Testis (tissue), 2 donors: ENCODE measurements at regions not wholly inside any gene's neighbourhood (a gene's known extent, or its start where the extent isn't known, plus 50 kb on each side); places are given as distances from the start of the nearest gene placed in this dataset.
A peak's percentile ranks its signal among the peaks of the same experiment; 100 is the strongest.

Experiments used
- DNase-seq: peaks from one replicate; pipeline ENCODE4 v3.0.0-alpha.2; 2019
- H3K27ac ChIP-seq, 2 donors: fragments of 200-600 bp; sonication (generic); one replicate each; pipeline ENCODE4 v1.5.1; 2019
- H3K27me3 ChIP-seq: fragments of 200-600 bp; sonication (generic); one replicate; pipeline ENCODE4 v1.5.1; 2019
- H3K36me3 ChIP-seq: fragments of 200-600 bp; sonication (generic); one replicate; pipeline ENCODE4 v1.5.1; 2017; ENCODE audit warnings: low read depth; ENCODE audit errors: missing control alignments
- H3K4me1 ChIP-seq: fragments of 200-600 bp; sonication (generic); one replicate; pipeline ENCODE4 v1.5.1; 2019
- H3K4me3 ChIP-seq, 2 donors: fragments of 200-600 bp; sonication (generic); one replicate each; pipeline ENCODE4 v1.5.1; 2017 to 2019
- H3K9me3 ChIP-seq: fragments of 200-600 bp; sonication (generic); one replicate; pipeline ENCODE4 v1.5.1; 2017
- POLR2A ChIP-seq: fragments of 450-650 bp; IDR thresholded peaks from one replicate; pipeline ENCODE4 v1.6.1; 2017; ENCODE audit warnings: antibody characterized with exemption, mild to moderate bottlenecking, moderate library complexity
- WGBS, 2 donors: methylation state at CpG; one replicate each; pipeline ENCODE4 v1.1.5; 2018; 5-methylcytosine and 5-hydroxymethylcytosine counted together
- intact Hi-C: fragments of 100-400 bp; cut with DNase I; formaldehyde crosslinking; loops from one replicate; pipeline ENCODE4 v1.15.1; 2023; ENCODE audit warnings: low total_unique reads
- TF ChIP-seq, protein P1 (sequence below), 3 experiments: fragments of 450-650 bp in 2 of 3; fragments of 200-600 bp in 1 of 3; sonication (generic) in 1 of 3; IDR thresholded peaks; one replicate each; pipeline ENCODE4 v1.5.1; 2016 to 2019; ENCODE audit warnings: antibody characterized with exemption in 3 of 3, mild to moderate bottlenecking in 2 of 3, moderate library complexity in 1 of 3

DNA sequence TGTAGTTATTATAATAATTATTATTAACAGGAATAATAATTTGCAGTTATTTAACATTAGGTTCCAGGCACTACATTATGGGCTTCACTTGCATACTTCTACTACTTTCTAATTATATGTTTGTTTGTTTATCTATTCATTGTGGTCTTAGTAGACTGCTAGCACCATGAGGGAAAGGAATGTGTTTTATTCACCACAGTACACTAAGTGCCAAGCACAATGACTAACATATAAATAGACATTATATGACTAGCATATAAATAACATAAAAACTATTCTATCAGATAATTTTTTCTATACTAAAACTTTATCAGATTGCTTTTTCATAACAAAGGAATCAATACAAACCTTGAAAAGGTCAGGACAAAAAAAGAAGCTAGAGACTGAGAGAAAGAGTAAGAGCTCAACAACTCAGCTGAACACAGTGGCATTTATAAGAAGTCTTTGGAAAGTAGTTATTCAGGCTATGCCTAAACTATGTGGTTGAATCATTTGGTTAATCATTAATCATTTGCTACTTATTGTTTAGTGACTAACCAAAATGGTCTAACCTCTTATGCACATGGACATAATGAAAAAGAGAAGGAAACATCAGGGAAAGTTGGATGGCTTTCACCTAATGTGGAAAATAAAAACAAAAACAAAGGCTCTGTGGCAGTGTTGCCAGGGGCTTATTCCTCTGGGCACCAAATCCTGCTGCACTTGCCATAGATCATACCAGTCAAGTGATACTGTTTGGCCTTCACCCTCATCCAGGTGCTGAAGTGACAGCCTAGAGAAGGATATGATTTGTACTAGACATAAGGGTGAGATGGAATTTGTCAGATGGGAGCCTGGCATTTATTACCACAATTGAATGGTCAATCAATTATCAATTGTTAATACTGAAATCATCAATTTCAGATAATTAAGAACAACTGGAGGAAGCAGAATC is 174.9 kb downstream of the ETAA1 start:
- DNase-seq = no peak
- intact Hi-C loops = no loop called here
- TF ChIP-seq, protein P1, sequence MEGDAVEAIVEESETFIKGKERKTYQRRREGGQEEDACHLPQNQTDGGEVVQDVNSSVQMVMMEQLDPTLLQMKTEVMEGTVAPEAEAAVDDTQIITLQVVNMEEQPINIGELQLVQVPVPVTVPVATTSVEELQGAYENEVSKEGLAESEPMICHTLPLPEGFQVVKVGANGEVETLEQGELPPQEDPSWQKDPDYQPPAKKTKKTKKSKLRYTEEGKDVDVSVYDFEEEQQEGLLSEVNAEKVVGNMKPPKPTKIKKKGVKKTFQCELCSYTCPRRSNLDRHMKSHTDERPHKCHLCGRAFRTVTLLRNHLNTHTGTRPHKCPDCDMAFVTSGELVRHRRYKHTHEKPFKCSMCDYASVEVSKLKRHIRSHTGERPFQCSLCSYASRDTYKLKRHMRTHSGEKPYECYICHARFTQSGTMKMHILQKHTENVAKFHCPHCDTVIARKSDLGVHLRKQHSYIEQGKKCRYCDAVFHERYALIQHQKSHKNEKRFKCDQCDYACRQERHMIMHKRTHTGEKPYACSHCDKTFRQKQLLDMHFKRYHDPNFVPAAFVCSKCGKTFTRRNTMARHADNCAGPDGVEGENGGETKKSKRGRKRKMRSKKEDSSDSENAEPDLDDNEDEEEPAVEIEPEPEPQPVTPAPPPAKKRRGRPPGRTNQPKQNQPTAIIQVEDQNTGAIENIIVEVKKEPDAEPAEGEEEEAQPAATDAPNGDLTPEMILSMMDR (IDR thresholded peaks at IDR 0.05) = no peak
- no peak for TF ChIP-seq POLR2A
- H3K27me3 ChIP-seq = no peaks in the 10 kb centered on the region
- H3K36me3 ChIP-seq = no peaks in the 10 kb centered on the region
- H3K4me3 ChIP-seq = no peak overlapping the region
- no peaks in the 10 kb centered on the region for H3K9me3 ChIP-seq
- H3K27ac ChIP-seq = peak overlapping the region in 1 of 2 donors; percentile 15
- no peaks in the 10 kb centered on the region for H3K4me1 ChIP-seq

DNA sequence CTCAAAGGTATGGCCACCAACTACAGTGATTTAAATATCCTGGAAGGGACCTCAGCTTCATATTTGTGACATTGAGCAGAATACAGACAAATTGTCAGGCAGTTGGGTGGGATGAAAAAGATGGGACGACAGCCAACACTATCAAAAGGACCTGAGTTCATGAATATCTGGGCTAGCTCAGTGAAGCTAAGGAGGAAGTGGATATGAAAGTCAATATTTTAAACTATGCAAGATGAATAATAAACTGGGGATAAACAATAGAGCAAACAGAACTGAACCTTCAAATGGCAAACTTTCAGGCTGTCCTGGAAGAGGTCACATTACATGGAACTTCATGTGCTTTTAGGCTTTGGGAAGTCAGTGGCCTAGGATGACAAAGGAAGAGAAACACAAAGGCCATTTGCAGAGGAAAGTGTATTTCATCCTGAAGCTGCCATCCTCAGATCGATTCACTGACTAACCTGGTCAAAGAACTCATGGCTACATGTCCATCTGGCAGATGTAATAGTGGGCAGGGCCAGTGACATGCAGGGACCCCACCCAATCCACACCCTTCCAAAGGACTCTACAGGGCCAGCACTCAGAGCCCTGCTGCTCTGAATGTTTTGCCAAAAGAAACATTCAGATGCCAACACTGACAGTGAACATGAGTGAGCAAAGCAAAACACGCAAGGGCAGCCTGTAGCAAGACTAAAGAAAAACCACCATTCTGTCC is 175.7 kb downstream of the ETAA1 start:
- WGBS, 2 donors = 64 to 68% methylated on average over 3 of the region's 3 CpGs
- Histone ChIP-seq H3K27ac (peak overlapping the region in 1 of 2 donors; percentile 36), H3K36me3 (no peaks in the 10 kb centered on the region), H3K9me3 (no peaks in the 10 kb centered on the region), H3K4me1 (no peaks in the 10 kb centered on the region), H3K27me3 (no peaks in the 10 kb centered on the region), H3K4me3 (no peak overlapping the region)
- DNase-seq = no peak
- intact Hi-C loops = no loop called here
- TF ChIP-seq POLR2A = no peak
- TF ChIP-seq, protein P1 (IDR thresholded peaks at IDR 0.05) = no peak

DNA sequence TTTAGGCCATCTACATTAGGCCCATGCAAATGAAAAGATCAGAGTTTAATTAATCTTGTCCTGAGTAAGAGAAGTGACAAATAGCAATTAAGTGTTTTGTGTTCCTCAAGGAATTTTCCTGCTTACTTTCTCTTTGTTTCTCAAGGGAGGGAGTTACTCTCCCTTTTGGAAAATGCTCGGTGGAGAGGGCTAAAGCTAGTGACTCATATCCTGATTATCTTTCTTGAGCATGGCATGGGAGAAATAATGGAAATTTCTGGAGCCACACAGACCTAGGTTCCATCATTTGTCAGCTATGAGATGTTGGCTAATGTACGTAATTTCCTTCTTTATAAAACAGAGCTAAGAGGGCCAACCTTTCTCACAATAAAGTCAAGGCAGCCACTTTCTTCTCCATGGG is 177.1 kb downstream of the ETAA1 start:
- Histone ChIP-seq H3K9me3 (no peaks in the 10 kb centered on the region), H3K27me3 (no peaks in the 10 kb centered on the region), H3K27ac (no peak overlapping the region), H3K36me3 (no peaks in the 10 kb centered on the region), H3K4me3 (no peak overlapping the region), H3K4me1 (no peaks in the 10 kb centered on the region)
- intact Hi-C loops = no loop called here
- TF ChIP-seq, protein P1 (IDR thresholded peaks at IDR 0.05) = no peak
- no peak for TF ChIP-seq POLR2A
- WGBS, 2 donors = 75 to 79% methylated on average over 2 of the region's 2 CpGs
- no peak for DNase-seq

DNA sequence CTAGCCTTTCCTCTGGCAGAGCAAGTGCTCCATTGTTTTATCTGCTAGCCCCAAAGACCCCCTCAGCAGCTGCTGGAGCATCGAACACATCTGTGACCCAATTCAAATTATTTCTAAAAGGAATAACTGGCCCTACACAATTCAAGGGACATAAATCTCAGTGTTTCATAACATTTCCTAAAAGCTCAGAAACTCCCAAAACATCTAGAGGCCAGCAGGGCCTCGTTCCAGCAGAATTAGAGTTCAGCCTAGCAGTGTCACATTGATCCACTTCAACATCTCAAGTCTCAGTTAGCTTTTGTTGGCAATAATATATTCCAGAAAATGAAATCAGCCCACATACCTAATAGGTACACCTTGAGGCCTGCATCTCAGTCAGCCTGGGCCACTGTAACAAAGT is 179.1 kb downstream of the ETAA1 start:
- Histone ChIP-seq H3K36me3 (no peaks in the 10 kb centered on the region), H3K27ac (no peak overlapping the region), H3K9me3 (no peaks in the 10 kb centered on the region), H3K27me3 (no peaks in the 10 kb centered on the region), H3K4me3 (no peak overlapping the region), H3K4me1 (no peaks in the 10 kb centered on the region)
- intact Hi-C loops = no loop called here
- 66 to 78% methylated on average over 2 of the region's 2 CpGs for WGBS, 2 donors
- DNase-seq = no peak
- TF ChIP-seq POLR2A = no peak
- TF ChIP-seq, protein P1 (IDR thresholded peaks at IDR 0.05) = no peak
